OCI-M2 (cell line): ENCODE measurements at regions not wholly inside any gene's neighbourhood (a gene's known extent, or its start where the extent isn't known, plus 50 kb on each side); places are given as distances from the start of the nearest gene placed in this dataset.

ENCODE experiments used
- DNase-seq: peaks from one replicate; lab custom pipeline; 2025; ENCODE audit not compliant: unreplicated experiment; lab: John Stamatoyannopoulos, UW

DNA sequence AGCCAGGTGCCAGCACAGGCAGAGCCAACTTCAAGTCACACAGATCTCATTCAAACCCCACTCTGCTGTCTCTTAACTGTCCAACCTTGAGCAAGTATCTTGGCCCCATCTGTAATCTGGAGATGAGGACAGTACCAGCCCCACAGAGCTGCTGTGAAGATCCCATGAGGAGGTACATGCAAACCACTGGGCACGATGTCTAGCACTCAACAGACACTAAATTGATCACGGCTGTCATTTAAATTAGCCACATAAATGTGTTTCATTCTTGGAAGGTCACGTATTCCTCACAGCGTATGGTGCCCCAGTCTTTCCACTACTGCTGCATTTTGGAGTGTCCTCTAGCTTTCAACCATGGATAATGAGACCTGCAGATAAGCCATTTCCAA, 167.6 kb upstream of the ID2 start:
- DNase-seq, result no peak

DNA sequence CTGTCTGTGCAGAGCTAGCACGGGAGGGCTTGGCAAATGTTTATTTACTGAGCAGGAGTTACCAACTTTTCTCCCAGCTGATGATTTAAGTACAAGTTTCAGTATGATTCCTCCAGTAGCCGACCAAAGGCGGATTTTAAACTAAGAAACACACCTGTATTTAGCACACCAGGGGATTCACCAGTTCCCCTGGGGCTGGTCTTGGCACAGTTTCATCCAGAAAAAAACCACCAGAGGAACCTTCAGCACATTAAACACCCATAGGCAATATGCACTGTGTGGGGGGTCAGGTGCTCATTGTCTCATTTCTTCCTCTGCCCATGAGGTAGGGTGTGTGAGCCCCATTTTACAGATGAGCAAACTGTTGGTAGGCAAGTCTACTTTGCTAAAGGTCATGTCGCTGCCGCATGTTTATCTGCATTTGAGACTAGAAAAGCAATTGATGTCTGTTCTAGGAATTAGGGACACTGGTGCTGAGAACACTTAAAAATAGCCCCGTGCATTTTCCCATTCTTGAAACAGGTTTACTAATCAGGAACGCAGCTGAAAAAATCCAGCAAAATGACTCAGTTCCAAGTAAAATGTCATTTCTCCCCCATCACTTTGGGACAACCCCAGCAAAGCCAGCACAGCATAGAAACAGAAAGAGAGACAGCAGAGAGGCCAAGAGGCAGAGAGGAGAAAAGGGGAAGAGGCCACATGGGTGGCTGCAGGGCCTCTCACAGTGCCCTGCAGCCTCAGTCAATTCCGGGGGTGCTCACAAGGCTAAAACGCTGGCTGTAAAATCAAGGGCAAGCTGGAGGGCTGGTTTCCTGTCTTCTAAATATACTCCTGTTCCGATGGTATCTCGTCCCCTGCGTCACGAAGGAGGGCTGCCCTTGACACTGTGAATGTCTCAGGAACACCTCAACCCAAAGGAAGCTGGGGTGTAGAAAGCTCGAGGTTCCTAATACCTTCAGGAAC, 166.8 kb upstream of the ID2 start:
- DNase-seq, result no peak

- DNase-seq, result no peak
Observed at GRCh38 chr2:8515864-8516533, 165.9 kb upstream of the ID2 start.

DNA sequence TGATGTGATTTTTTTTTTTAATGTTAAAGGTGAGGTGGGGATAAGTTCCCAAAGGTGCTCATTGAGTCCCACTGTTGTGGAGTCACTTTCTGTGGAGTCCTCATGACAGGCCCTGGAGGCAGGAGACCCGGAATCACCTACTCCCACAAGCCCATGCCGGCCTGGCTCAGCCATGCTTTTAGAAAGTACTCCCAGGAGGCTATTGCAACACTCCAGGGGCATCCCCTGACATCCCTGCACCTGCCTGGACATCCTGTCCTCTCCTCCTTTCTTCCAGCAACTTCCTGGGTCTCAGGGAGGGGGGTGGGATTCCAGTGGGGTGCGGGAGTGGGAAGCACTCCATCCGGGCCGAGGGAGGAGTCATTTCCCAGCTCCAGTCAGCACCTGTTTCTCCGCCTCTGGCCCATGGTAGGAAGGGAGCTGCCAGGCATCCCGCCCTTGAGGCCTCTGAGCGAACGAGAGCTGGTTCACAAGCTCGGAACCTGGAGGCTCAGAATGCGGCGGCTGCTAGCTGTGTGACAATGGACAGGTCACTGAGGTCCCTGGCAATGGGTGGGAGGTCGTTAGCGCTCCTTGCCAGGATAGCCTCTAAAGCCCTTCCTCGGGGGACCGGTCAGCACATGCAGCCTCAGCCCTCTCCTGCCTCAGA, 163.9 kb upstream of the ID2 start:
- DNase-seq, result no peak

DNA sequence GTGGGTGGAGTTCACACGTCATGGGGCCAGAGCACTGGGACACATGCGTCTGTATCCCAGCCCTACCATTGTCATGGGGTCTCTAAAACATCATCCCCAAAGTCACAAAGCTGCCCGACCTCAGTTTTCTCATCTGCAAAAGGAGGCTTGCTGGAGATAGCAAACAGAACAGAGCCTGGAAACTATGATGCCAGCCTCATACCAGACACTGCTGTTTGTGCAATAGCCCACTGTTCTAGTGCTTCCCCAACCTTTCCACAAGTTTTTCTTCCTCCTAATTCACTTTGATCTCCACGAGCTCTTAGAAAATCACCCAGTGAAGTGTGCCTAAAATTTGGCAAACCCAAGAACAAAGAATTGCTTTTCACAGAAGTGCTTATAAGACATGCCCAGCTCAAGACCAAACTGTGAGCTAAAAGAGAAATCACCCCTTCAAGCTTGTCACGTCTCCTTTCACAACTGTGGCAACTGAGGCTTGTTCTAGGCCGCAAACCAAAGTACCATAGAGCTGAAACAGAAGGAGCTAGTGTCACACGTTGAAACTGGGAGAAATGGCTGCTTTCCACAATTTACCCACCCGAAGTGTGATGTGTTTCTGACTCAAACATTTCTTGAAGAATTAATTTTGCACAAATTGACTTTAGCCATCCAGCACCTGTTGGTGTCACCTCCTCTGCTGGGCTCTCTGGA, 162.7 kb upstream of the ID2 start:
- no peak for DNase-seq

GRCh38 chr2:8520791-8521344, 161.0 kb upstream of the ID2 start:
- no peak for DNase-seq

GRCh38 chr2:8522687-8523086, 159.2 kb upstream of the ID2 start:
- no peak for DNase-seq

DNA sequence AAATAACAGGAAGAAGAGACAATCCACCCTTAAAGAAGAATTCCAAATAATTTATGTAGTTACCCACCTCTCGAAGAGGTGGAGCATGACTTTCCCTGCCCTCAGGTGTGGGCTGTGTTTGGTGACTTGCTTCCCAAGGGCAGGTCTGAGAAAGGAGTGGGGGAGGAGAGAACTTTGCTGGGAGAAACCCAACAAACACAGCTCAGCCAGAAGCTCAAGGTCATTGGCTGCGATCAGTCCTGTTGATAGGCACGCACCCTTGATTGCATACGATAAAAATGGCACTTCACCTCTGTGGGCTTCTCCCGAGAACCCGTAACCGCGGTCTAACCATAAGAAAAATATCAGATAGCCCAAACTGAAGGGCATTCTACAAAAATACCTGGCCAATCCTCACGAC, 157.5 kb upstream of the ID2 start:
- DNase-seq, result no peak

DNA sequence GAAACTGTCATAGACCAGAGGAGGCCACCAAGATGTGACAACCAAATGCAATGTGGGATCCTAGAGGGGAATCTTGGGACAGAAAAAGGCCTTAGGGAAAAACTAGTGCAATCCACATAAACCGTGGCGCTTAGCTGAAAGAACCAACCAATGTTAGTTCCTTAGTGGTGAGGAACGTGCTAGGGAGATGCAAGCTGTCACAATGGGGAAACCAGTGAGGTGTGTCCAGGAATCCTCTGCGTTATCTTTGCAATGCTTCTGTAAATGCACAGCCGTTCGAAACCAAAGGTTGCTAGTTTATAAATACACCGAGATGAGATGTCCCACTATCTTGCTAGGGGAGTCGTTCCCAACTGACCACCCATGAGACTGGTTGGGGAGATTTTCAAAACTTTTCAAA, 157.0 kb upstream of the ID2 start:
- no peak for DNase-seq

GRCh38 chr2:8525236-8525581, 156.6 kb upstream of the ID2 start:
- DNase-seq, result no peak

GRCh38 chr2:8525582-8526402, 156.1 kb upstream of the ID2 start:
- DNase-seq, result no peak

- no peak for DNase-seq
Observed at GRCh38 chr2:8526403-8526696, 155.5 kb upstream of the ID2 start.

- no peak for DNase-seq
Observed at GRCh38 chr2:8527031-8527430, 154.8 kb upstream of the ID2 start.

- DNase-seq, result no peak
Observed at GRCh38 chr2:8527676-8528075, 154.2 kb upstream of the ID2 start.

DNA sequence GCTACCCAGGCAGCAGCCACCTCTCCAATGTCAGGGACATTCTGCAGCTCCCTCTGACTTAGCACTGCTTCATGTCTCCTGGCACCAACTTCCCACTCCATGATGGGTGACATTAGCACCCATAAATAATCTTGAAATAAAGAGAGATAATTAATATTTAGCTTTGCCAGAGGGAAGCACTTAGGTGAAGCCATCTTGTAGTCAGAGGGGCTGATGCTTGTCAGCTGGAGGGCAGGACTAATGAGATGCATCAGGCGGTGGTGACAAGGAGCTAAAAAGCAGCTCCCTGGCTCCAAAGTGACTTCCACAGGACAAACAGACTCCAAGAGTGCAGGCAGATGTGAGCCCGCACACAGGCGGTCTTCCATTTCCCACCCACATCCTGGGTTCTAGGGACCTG, 153.0 kb upstream of the ID2 start:
- no peak for DNase-seq

- DNase-seq, result no peak
Observed at GRCh38 chr2:8529706-8530277, 152.1 kb upstream of the ID2 start.

- no peak for DNase-seq
Observed at GRCh38 chr2:8531481-8531880, 150.4 kb upstream of the ID2 start.

DNA sequence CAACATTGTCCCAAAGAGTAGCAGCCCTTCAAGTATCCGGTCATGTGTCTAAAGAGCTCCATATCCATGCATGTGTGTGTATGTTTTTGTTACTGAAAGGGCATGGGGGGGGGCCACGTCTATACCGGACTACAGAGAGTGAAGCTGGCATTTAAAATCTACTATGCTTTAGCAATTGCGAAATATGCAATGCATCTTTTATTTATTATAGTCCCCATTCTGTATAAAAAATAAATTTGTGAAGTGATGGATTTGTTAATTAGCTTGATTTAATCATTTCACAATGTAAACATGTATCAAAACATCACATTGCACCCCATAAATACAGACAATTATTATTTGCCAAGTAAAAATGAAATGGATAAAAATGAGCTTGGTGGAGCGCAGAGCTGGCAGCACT, 149.4 kb upstream of the ID2 start:
- no peak for DNase-seq

- no peak for DNase-seq
Observed at GRCh38 chr2:8533923-8534322, 147.9 kb upstream of the ID2 start.

GRCh38 chr2:8534386-8534728, 147.5 kb upstream of the ID2 start:
- no peak for DNase-seq
